ENCODE measurements at regions not wholly inside any gene's neighbourhood (a gene's known extent, or its start where the extent isn't known, plus 50 kb on each side); places are given as distances from the start of the nearest gene placed in this dataset.

DNA sequence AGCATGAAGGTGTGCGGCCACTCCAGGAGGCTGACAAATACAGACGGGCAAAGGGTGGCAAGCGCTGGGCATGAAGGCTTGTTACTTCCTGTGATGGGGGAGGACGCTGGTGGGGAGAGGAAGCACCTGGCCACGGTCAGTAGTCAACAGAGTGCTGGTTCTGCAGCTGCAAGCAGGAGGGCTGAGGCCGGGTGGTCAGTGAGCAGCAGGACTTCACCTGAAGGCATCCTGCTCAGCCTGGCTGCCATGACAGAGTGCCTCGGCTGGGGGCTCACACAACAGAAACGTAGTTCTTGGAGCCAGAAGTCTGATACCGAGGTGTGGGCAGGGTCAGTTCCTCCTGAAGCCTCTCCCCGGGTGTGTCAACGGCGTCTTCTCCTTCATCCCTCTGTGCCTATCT, 118.6 kb upstream of the IRX4 start:
- H3K36me3 ChIP-seq (ENCODE audit: insufficient read depth, low read length) = no peaks in the 10 kb centered on the region
- no peaks in the 10 kb centered on the region for H3K4me1 ChIP-seq (ENCODE audit: insufficient read depth, low read length)
- H3K27ac ChIP-seq (ENCODE audit: low read depth, low read length) = no peak overlapping the region
- H3K9me3 ChIP-seq (ENCODE audit: low read length) = no peaks in the 10 kb centered on the region
- peaks cover 0 to 12% of the 10 kb centered on the region in 2 donors for H3K27me3 ChIP-seq (ENCODE audit: control insufficient read depth in 1 of 2, insufficient read depth in 2 of 2, low read length in 2 of 2)
- H3K9ac ChIP-seq (ENCODE audit: low read length) = no peak overlapping the region
- H3K4me3 ChIP-seq (ENCODE audit: low read depth in 1 of 2, low read length in 2 of 2) = no peak overlapping the region

DNA sequence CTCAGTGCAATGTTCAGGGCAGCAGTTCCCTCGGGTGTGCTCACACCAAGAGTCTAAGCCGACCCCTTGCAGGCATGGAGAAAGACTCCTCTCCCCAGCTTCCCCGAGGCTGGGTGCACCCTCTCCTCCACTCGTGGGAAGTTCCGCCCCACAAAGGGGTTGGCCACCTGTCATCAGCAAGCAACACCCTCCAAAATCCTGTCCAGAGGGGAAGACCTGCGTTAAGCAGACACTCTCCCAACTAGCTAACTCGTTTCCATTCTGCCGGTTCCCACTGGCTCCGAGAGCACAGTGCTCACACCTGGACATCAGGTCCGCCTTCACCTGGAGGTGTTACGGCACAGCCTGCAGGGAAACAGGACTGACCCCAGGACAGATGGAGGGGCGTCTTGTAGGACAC, 117.9 kb upstream of the IRX4 start:
- Histone ChIP-seq H3K36me3 (ENCODE audit: insufficient read depth, low read length) (no peaks in the 10 kb centered on the region), H3K4me1 (ENCODE audit: insufficient read depth, low read length) (no peaks in the 10 kb centered on the region), H3K9me3 (ENCODE audit: low read length) (no peaks in the 10 kb centered on the region), H3K4me3 (ENCODE audit: low read depth in 1 of 2, low read length in 2 of 2) (no peak overlapping the region), H3K27me3 (ENCODE audit: control insufficient read depth in 1 of 2, insufficient read depth in 2 of 2, low read length in 2 of 2) (peaks cover 0 to 12% of the 10 kb centered on the region in 2 donors), H3K27ac (ENCODE audit: low read depth, low read length) (no peak overlapping the region), H3K9ac (ENCODE audit: low read length) (no peak overlapping the region)

DNA sequence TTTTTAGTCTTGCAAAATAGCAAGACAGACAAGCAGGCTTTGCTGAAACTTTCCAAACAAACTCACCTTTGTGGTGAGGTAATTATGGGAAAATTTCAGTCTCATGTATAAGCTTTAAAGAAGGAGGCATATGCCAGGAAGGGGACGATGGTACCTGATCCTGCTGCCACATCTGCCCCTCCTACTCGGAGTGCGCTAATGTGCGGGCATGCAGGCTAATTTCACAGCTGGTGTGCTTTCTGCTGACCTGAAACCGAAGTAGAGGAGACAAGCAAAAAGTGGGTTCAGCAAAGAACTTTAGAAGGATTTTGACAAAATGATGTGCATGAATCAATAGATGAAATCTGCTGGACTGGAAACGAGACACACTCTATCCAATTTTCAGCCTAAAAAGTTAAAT, 117.1 kb upstream of the IRX4 start:
- no peaks in the 10 kb centered on the region for H3K9me3 ChIP-seq (ENCODE audit: low read length)
- no peaks in the 10 kb centered on the region for H3K36me3 ChIP-seq (ENCODE audit: insufficient read depth, low read length)
- H3K9ac ChIP-seq (ENCODE audit: low read length) = no peak overlapping the region
- no peak overlapping the region for H3K4me3 ChIP-seq (ENCODE audit: low read depth in 1 of 2, low read length in 2 of 2)
- H3K27ac ChIP-seq (ENCODE audit: low read depth, low read length) = no peak overlapping the region
- H3K27me3 ChIP-seq (ENCODE audit: control insufficient read depth in 1 of 2, insufficient read depth in 2 of 2, low read length in 2 of 2) = peaks cover 0 to 8% of the 10 kb centered on the region in 2 donors
- no peaks in the 10 kb centered on the region for H3K4me1 ChIP-seq (ENCODE audit: insufficient read depth, low read length)

DNA sequence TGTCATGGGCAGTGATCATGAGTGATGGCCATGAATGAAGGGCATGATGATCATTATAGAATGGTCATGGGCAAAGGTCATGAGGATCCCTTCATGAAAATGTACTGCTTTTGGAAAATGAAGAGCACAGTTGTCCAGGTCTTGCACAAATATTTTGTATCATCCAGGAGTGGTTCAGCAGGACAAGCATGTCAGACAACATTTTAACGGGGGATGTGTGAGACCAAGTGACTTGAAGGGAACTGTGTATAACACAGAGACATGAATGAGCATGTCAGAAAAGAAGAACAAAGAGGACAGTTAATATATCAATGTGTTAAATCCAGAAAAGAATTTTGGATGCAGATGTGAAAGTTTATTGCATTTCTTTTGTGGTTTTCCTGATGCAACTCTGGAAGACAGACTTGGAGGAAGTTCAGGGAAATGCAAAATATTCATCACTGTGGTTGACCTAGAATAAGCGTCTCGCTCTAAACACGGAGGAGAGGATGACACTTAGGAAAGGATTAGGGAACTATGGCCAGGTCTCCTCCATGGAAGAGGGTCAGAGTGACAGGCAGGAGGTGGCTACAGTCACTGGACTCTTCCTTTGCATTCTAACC, 116.1 kb upstream of the IRX4 start:
- Histone ChIP-seq H3K4me1 (ENCODE audit: insufficient read depth, low read length) (no peaks in the 10 kb centered on the region), H3K36me3 (ENCODE audit: insufficient read depth, low read length) (no peaks in the 10 kb centered on the region), H3K4me3 (ENCODE audit: low read depth in 1 of 2, low read length in 2 of 2) (no peak overlapping the region), H3K9me3 (ENCODE audit: low read length) (no peaks in the 10 kb centered on the region), H3K27ac (ENCODE audit: low read depth, low read length) (no peak overlapping the region), H3K9ac (ENCODE audit: low read length) (no peak overlapping the region), H3K27me3 (ENCODE audit: control insufficient read depth in 1 of 2, insufficient read depth in 2 of 2, low read length in 2 of 2) (peaks cover 0 to 4% of the 10 kb centered on the region in 2 donors)

DNA sequence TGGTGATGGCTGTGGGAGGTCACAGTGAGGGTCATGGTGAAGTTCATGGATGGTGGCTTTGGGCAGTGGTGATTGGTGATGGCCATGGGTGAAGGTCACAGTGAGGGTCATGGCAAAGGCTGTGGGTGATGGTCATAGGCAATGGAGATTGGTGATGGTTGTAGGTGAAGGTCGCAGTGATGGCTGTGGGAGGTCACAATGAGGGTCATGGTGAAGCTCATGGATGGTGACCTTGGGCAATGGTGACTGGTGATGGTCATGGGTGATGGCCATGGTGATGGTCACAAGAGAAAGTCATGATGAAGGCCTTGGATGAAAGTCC, 115.6 kb upstream of the IRX4 start:
- no peaks in the 10 kb centered on the region for H3K9me3 ChIP-seq (ENCODE audit: low read length)
- no peak overlapping the region for H3K4me3 ChIP-seq (ENCODE audit: low read depth in 1 of 2, low read length in 2 of 2)
- no peak overlapping the region for H3K27ac ChIP-seq (ENCODE audit: low read depth, low read length)
- H3K27me3 ChIP-seq (ENCODE audit: control insufficient read depth in 1 of 2, insufficient read depth in 2 of 2, low read length in 2 of 2) = peaks cover 0 to 4% of the 10 kb centered on the region in 2 donors
- H3K36me3 ChIP-seq (ENCODE audit: insufficient read depth, low read length) = no peaks in the 10 kb centered on the region
- H3K9ac ChIP-seq (ENCODE audit: low read length) = no peak overlapping the region
- H3K4me1 ChIP-seq (ENCODE audit: insufficient read depth, low read length) = no peaks in the 10 kb centered on the region

DNA sequence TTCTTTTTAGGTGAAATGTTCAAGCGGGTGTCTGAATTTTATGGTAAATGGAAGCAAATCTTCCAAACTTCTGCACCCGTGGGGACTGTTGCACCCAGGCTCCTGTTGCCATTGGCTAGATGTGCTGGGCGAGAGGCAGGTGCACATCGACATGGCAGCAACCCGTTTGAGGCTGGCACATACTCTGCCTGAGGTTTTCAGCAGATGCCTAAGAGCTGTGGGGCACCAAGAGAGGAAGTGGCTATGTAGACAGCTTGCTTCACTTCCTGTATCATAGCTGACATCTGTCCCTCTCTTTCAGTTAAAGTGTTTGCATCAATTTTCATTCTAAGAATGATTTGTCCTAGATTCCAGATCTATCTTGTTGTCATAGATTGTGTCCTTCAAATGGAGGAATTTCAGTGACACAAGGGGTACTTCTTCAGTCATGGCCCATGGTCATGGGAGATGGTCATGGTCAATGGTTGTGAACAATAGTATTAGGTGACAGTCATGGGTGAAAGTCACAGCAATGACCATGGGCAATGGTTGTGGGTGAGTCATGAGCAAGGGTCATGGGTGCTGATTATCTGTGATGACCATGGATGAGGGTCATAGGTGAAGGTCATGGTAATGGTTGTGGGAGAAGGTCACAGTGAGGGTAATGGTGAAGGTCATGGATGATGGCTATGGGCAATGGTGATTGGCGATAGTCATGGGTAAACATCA, 115.1 kb upstream of the IRX4 start:
- H3K27ac ChIP-seq (ENCODE audit: low read depth, low read length) = no peak overlapping the region
- H3K4me3 ChIP-seq (ENCODE audit: low read depth in 1 of 2, low read length in 2 of 2) = no peak overlapping the region
- no peaks in the 10 kb centered on the region for H3K4me1 ChIP-seq (ENCODE audit: insufficient read depth, low read length)
- H3K9me3 ChIP-seq (ENCODE audit: low read length) = no peaks in the 10 kb centered on the region
- H3K9ac ChIP-seq (ENCODE audit: low read length) = no peak overlapping the region
- H3K36me3 ChIP-seq (ENCODE audit: insufficient read depth, low read length) = no peaks in the 10 kb centered on the region
- H3K27me3 ChIP-seq (ENCODE audit: control insufficient read depth in 1 of 2, insufficient read depth in 2 of 2, low read length in 2 of 2) = peaks cover 0 to 4% of the 10 kb centered on the region in 2 donors

DNA sequence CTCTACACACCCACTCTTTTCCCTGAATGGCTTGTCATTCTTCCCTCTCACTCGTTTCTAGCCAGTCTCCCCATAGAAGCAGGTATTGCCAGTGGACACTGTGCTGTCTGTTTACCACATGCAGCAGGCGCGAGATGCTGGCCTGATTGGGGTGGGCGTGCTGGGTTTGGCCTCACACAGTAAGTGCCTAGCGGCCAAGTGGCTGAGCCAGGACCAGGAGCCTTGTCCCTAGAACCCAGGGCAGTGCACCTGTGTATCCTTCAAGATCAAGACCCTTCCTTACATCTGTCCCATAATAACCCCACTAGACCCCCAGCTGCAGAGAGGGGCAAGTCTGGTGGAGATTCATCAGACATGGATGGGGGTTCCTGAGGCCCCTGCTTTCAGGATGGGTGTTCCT, 112.8 kb upstream of the IRX4 start:
- no peak overlapping the region for H3K4me3 ChIP-seq (ENCODE audit: low read depth in 1 of 2, low read length in 2 of 2)

DNA sequence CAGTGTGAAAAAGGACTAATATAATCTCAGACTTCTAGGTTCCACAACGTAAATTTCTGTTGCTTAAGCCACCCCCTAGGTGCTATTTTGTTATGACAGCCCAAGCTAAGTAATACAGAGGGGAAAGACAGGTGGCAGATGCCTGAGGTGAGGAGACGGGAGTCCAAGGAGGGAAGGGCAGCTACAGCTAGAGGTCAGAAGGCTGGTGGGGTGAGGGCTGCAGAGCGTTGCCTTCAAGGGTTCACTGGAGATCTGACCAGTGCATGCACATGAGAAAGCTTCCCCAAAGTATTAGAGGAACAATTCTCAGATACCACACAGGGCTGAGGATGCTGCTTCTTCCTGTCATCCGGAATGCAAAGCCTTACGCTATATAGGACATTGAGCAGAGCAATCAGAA, 104.7 kb upstream of the IRX4 start:
- H3K4me3 ChIP-seq (ENCODE audit: low read depth in 1 of 2, low read length in 2 of 2) = no peak overlapping the region
- no peaks in the 10 kb centered on the region for H3K27me3 ChIP-seq (ENCODE audit: control insufficient read depth in 1 of 2, insufficient read depth in 2 of 2, low read length in 2 of 2)
- H3K9ac ChIP-seq (ENCODE audit: low read length) = no peak overlapping the region
- H3K36me3 ChIP-seq (ENCODE audit: insufficient read depth, low read length) = no peaks in the 10 kb centered on the region
- H3K4me1 ChIP-seq (ENCODE audit: insufficient read depth, low read length) = no peaks in the 10 kb centered on the region
- no peaks in the 10 kb centered on the region for H3K9me3 ChIP-seq (ENCODE audit: low read length)
- no peak overlapping the region for H3K27ac ChIP-seq (ENCODE audit: low read depth, low read length)

More for the DNA sequence above, 112.8 kb upstream of the IRX4 start:
- Histone ChIP-seq H3K36me3 (ENCODE audit: insufficient read depth, low read length) (no peaks in the 10 kb centered on the region), H3K27ac (ENCODE audit: low read depth, low read length) (no peak overlapping the region), H3K9me3 (ENCODE audit: low read length) (no peaks in the 10 kb centered on the region), H3K9ac (ENCODE audit: low read length) (no peak overlapping the region), H3K27me3 (ENCODE audit: control insufficient read depth in 1 of 2, insufficient read depth in 2 of 2, low read length in 2 of 2) (no peaks in the 10 kb centered on the region), H3K4me1 (ENCODE audit: insufficient read depth, low read length) (no peaks in the 10 kb centered on the region)

DNA sequence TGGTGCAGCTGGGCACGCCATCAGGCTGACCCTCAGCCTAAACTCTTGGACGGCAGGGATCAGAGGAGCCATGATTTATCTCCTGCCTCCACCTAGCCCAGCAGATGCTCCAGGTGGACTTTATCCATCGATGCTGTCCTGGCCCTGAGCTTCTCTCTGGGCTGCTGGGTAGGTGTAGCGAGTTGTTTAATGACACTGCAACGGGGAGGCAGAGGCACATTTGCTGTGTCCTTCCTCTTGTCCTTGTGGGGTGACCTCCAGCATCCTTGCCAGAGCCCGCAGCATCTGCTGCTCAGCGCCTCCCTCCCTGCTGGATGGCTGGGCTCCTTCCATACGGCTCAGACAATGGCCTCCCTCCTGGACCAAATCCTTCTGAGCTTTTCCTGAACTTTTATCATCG, 103.1 kb upstream of the IRX4 start:
- H3K27me3 ChIP-seq (ENCODE audit: control insufficient read depth in 1 of 2, insufficient read depth in 2 of 2, low read length in 2 of 2) = no peaks in the 10 kb centered on the region
- no peaks in the 10 kb centered on the region for H3K9me3 ChIP-seq (ENCODE audit: low read length)
- no peak overlapping the region for H3K4me3 ChIP-seq (ENCODE audit: low read depth in 1 of 2, low read length in 2 of 2)
- H3K4me1 ChIP-seq (ENCODE audit: insufficient read depth, low read length) = no peaks in the 10 kb centered on the region
- H3K27ac ChIP-seq (ENCODE audit: low read depth, low read length) = no peak overlapping the region
- H3K9ac ChIP-seq (ENCODE audit: low read length) = no peak overlapping the region
- no peaks in the 10 kb centered on the region for H3K36me3 ChIP-seq (ENCODE audit: insufficient read depth, low read length)

DNA sequence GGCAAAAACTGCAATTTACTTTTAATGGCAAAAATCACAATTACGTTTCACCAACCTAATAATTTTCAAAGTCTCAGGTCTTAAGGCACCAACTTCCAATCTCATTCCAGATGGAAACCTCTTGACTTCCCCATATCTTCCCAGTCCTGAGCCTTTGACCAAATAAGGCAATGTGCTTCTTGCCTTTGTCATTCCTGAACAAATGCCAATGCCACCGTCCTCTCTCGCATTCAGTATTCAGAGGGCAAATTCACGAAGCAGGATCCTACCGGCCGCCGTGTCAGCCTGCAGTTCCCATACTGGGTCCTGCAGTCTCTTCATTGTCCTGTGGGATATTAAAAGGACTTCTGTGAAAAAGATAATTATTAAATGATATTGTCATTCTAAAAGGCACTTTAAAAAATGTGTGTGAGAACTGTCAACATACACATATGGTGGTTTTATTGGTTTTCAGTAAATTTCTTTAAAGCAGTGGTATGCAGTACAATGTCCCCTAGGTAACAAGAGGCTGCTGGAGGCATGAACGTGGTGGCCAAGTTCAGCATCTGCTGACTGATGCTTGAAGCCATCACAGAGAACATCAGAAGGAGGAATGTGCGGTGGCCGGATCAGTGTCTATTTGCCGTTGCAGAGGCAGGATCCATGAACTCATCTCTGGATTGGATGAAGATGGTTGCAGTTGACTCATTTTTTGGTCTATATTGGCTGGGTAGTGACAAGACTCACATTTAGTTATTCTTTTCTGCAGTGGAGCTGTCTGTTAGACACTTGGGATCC, 101.4 kb upstream of the IRX4 start:
- Histone ChIP-seq H3K4me1 (ENCODE audit: insufficient read depth, low read length) (no peaks in the 10 kb centered on the region), H3K4me3 (ENCODE audit: low read depth in 1 of 2, low read length in 2 of 2) (no peak overlapping the region), H3K9me3 (ENCODE audit: low read length) (no peaks in the 10 kb centered on the region), H3K9ac (ENCODE audit: low read length) (no peak overlapping the region), H3K36me3 (ENCODE audit: insufficient read depth, low read length) (no peaks in the 10 kb centered on the region), H3K27ac (ENCODE audit: low read depth, low read length) (no peak overlapping the region), H3K27me3 (ENCODE audit: control insufficient read depth in 1 of 2, insufficient read depth in 2 of 2, low read length in 2 of 2) (no peaks in the 10 kb centered on the region)

DNA sequence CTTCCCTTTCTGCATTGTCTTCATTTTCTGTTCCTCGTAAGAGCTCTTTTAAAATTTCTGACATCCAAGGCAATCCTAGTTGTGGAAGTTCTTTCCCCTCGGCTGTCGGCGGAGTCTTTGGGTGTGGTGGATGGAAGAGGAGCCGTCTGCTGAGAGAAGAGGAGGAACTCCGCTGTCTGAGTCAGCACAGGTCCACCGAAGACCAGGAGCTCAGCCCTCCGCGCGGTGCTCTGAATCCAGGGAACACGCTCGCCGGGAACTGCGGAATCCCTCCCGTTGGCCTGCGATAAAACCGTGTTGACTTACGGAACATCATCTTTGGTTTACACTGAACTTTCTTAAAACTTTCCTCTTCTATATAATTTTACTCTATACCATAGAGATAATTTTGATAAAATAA, 100.7 kb upstream of the IRX4 start:
- Histone ChIP-seq H3K4me1 (ENCODE audit: insufficient read depth, low read length) (no peaks in the 10 kb centered on the region), H3K27ac (ENCODE audit: low read depth, low read length) (no peak overlapping the region), H3K4me3 (ENCODE audit: low read depth in 1 of 2, low read length in 2 of 2) (no peak overlapping the region), H3K9ac (ENCODE audit: low read length) (no peak overlapping the region), H3K9me3 (ENCODE audit: low read length) (no peaks in the 10 kb centered on the region), H3K36me3 (ENCODE audit: insufficient read depth, low read length) (no peaks in the 10 kb centered on the region), H3K27me3 (ENCODE audit: control insufficient read depth in 1 of 2, insufficient read depth in 2 of 2, low read length in 2 of 2) (no peaks in the 10 kb centered on the region)
